Activated CD4-positive, alpha-beta T cell treated with anti-CD3 and anti-CD28 coated beads, Interleukin-2, amount 50 U/mL, for 24 hours (primary cell): ENCODE measurements at regions not wholly inside any gene's neighbourhood (a gene's known extent, or its start where the extent isn't known, plus 50 kb on each side); places are given as distances from the start of the nearest gene placed in this dataset.
"Not testable (repeated sequence)": the region's sequence is repeated elsewhere in the genome, so short reads cannot be mapped to it uniquely, and the experiment has no call there.

Experiments
- DNase-seq, 2 donors: peaks; one replicate each; pipeline ENCODE4 v3.0.0-alpha.2; 2020; ENCODE audit warnings: low read depth in 1 of 2, low spot score in 1 of 2

- DNase-seq, result no peak
Measured at GRCh38 chr18:40325988-40326387, 1629.0 kb upstream of the PIK3C3 start.

- DNase-seq, result no peak
Measured at GRCh38 chr18:40314199-40314598, 1640.8 kb upstream of the PIK3C3 start.

GRCh38 chr18:40313030-40313642 lies 1641.9 kb upstream of the PIK3C3 start:
- DNase-seq, result no peak

GRCh38 chr18:40307627-40308026 lies 1647.4 kb upstream of the PIK3C3 start:
- no peak for DNase-seq

GRCh38 chr18:40296717-40297413 lies 1658.2 kb upstream of the PIK3C3 start:
- DNase-seq, result no peak

GRCh38 chr18:40292985-40293710 lies 1661.9 kb upstream of the PIK3C3 start:
- DNase-seq, result no peak

GRCh38 chr18:40283560-40283959 lies 1671.5 kb upstream of the PIK3C3 start:
- DNase-seq, result no peak

GRCh38 chr18:40281356-40281755 lies 1673.7 kb upstream of the PIK3C3 start:
- DNase-seq, result not testable (repeated sequence)

GRCh38 chr18:40274618-40275196 lies 1680.3 kb upstream of the PIK3C3 start:
- no peak for DNase-seq

GRCh38 chr18:40272630-40273231 lies 1682.3 kb upstream of the PIK3C3 start:
- no peak for DNase-seq

GRCh38 chr18:40259115-40259835 lies 1695.8 kb upstream of the PIK3C3 start:
- no peak for DNase-seq

- no peak for DNase-seq
Measured at GRCh38 chr18:40258311-40258710, 1696.7 kb upstream of the PIK3C3 start.

- no peak for DNase-seq
Measured at GRCh38 chr18:40250236-40250635, 1704.8 kb upstream of the PIK3C3 start.

GRCh38 chr18:40249390-40250080 lies 1705.5 kb upstream of the PIK3C3 start:
- DNase-seq, result no peak

- DNase-seq, result not testable (repeated sequence)
Measured at GRCh38 chr18:40245612-40246011, 1709.4 kb upstream of the PIK3C3 start.

GRCh38 chr18:40243607-40244006 lies 1711.4 kb upstream of the PIK3C3 start:
- no peak for DNase-seq

GRCh38 chr18:40235836-40236235 lies 1719.2 kb upstream of the PIK3C3 start:
- DNase-seq, result no peak

- DNase-seq, result no peak
Measured at GRCh38 chr18:40235323-40235722, 1719.7 kb upstream of the PIK3C3 start.

- no peak for DNase-seq
Measured at GRCh38 chr18:40233931-40234616, 1721.0 kb upstream of the PIK3C3 start.

- no peak for DNase-seq
Measured at GRCh38 chr18:40222776-40223175, 1732.3 kb upstream of the PIK3C3 start.
